ENCODE measurements at regions not wholly inside any gene's neighbourhood (a gene's known extent, or its start where the extent isn't known, plus 50 kb on each side); places are given as distances from the start of the nearest gene placed in this dataset.

DNA sequence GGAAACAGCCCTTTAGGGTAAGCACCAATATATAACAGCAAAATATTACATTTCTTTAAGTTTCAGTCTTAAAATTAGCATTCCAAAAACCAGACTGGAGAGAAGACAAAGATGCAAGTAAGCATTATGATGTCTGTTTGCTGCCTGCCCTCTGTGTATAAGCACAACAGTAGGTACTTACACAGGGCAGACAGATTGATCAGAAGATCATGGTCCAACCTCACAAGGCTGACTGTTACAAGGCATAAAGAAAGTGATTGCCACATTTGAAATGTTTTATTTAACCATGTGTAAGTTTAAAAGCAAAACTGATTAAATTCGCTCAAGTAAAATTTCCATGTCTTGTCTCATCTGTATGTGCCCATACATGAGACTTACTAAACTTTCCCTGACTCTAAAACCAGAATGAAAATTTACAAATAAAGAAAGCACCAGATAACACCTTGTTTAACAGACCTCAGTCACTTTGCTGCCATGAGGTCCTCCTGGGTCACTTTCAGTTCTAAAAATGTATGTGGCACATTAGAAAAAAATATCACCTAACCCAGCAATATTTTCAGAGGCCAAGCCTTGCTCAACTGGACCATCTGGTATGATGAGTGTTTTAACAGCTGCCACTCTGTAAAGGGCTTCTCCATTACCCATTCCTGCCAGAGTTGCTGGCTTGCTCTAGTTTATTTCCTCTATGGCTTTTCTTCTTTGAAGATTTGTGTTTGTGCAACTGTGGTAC is 297.0 kb downstream of the RBM26 start:
- WGBS (ENCODE audit: insufficient coverage): no CpG with 5 or more reads among the region's 1 CpG
- Mint-ChIP-seq H3K27me3 (no peaks in the 10 kb centered on the region), H3K9me3 (ENCODE audit: insufficient read depth) (no peaks in the 10 kb centered on the region), H3K4me1 (no peaks in the 10 kb centered on the region), H3K4me3 (no peak overlapping the region), H3K27ac (no peak overlapping the region)
- ChIA-PET CTCF (no interaction called here), POLR2A (no interaction called here)
- DNase-seq: no peak
- no peaks in the 10 kb centered on the region for H3K79me2 ChIP-seq (ENCODE audit: control insufficient read depth, insufficient read depth, low read length)
- no peak overlapping the region for H3K4me2 ChIP-seq (replicated peaks; ENCODE audit: low read depth, low read length, poor library complexity, severe bottlenecking)
- H3K9ac ChIP-seq (ENCODE audit: low read length): no peak overlapping the region
- no peak overlapping the region for H2AFZ ChIP-seq (ENCODE audit: insufficient read depth, low read depth, low read length, poor library complexity, severe bottlenecking)
- no peaks in the 10 kb centered on the region for H3K9me3 ChIP-seq (ENCODE audit: control extremely low read depth in 1 of 3, control insufficient read depth in 2 of 3, insufficient read depth in 1 of 3, low read length in 2 of 3)
- no peaks in the 10 kb centered on the region for H3K27me3 ChIP-seq (replicated peaks in 1 of 4; ENCODE audit: control extremely low read depth in 1 of 4, control insufficient read depth in 3 of 4, insufficient read depth in 4 of 4, low read length in 3 of 4)
- TF ChIP-seq EZH2 (IDR thresholded peaks at IDR 0.05; ENCODE audit: borderline replicate concordance, insufficient read depth, low read depth, low read length, poor library complexity, severe bottlenecking): no peak
- TF ChIP-seq, protein P1, sequence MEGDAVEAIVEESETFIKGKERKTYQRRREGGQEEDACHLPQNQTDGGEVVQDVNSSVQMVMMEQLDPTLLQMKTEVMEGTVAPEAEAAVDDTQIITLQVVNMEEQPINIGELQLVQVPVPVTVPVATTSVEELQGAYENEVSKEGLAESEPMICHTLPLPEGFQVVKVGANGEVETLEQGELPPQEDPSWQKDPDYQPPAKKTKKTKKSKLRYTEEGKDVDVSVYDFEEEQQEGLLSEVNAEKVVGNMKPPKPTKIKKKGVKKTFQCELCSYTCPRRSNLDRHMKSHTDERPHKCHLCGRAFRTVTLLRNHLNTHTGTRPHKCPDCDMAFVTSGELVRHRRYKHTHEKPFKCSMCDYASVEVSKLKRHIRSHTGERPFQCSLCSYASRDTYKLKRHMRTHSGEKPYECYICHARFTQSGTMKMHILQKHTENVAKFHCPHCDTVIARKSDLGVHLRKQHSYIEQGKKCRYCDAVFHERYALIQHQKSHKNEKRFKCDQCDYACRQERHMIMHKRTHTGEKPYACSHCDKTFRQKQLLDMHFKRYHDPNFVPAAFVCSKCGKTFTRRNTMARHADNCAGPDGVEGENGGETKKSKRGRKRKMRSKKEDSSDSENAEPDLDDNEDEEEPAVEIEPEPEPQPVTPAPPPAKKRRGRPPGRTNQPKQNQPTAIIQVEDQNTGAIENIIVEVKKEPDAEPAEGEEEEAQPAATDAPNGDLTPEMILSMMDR (IDR thresholded peaks at IDR 0.05): no peak
- H4K20me1 ChIP-seq (ENCODE audit: control insufficient read depth, insufficient read depth, low read length, poor library complexity, severe bottlenecking): no peaks in the 10 kb centered on the region
- intact Hi-C loops (cut with micrococcal nuclease): no loop called here
- H3K27ac ChIP-seq (ENCODE audit: low read length in 2 of 2): no peak overlapping the region
- no peaks in the 10 kb centered on the region for H3K4me1 ChIP-seq (ENCODE audit: control insufficient read depth in 2 of 2, insufficient read depth in 2 of 2, low read length in 2 of 2)
- no peaks in the 10 kb centered on the region for H3K36me3 ChIP-seq (replicated peaks in 1 of 2; ENCODE audit: control extremely low read depth in 1 of 2, control insufficient read depth in 1 of 2, extremely low read depth in 1 of 2, insufficient read depth in 2 of 2, low read length in 1 of 2)
- H3K4me3 ChIP-seq (ENCODE audit: control extremely low read depth in 1 of 5, extremely low read depth in 1 of 5, insufficient read depth in 1 of 5, low read depth in 2 of 5, low read length in 4 of 5): no peak overlapping the region
- ATAC-seq (ENCODE audit: low read depth): no peak

DNA sequence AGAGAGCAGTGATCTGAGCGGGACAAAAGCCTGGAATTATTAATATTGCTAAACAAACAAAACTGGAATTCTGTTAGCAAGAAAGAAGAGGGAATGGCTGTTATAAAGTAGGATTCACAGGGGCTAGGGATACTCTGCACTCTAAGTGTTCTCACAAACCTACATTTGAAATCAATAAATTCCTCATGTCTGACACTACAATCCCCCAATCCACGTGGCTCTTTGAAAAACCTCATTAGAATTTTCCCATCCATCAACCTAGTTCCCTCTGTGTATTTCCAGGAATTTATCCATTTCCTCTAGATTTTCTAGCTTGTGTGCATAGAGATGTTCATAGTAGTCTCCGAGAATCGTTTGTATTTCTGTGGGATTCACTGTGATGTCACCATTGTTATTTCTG is 307.5 kb downstream of the RBM26 start:
- no peaks in the 10 kb centered on the region for H3K36me3 ChIP-seq (replicated peaks in 1 of 2; ENCODE audit: control extremely low read depth in 1 of 2, control insufficient read depth in 1 of 2, extremely low read depth in 1 of 2, insufficient read depth in 2 of 2, low read length in 1 of 2)
- TF ChIP-seq EZH2 (IDR thresholded peaks at IDR 0.05; ENCODE audit: borderline replicate concordance, insufficient read depth, low read depth, low read length, poor library complexity, severe bottlenecking): no peak
- TF ChIP-seq, protein P1 (IDR thresholded peaks at IDR 0.05): no peak
- Mint-ChIP-seq H3K27me3 (peaks cover 9% of the 10 kb centered on the region), H3K27ac (no peak overlapping the region), H3K4me1 (no peaks in the 10 kb centered on the region), H3K4me3 (no peak overlapping the region), H3K9me3 (ENCODE audit: insufficient read depth) (no peaks in the 10 kb centered on the region)
- ATAC-seq (ENCODE audit: low read depth) (no peak), DNase-seq (no peak)
- intact Hi-C loops (cut with micrococcal nuclease): no loop called here
- ChIA-PET POLR2A (no interaction called here), CTCF (no interaction called here)
- H3K27me3 ChIP-seq (replicated peaks in 1 of 4; ENCODE audit: control extremely low read depth in 1 of 4, control insufficient read depth in 3 of 4, insufficient read depth in 4 of 4, low read length in 3 of 4): peaks cover 0 to 3% (median 0%) of the 10 kb centered on the region in 4 experiments
- H3K9ac ChIP-seq (ENCODE audit: low read length): no peak overlapping the region
- H3K79me2 ChIP-seq (ENCODE audit: control insufficient read depth, insufficient read depth, low read length): no peaks in the 10 kb centered on the region
- H3K4me1 ChIP-seq (ENCODE audit: control insufficient read depth in 2 of 2, insufficient read depth in 2 of 2, low read length in 2 of 2): no peaks in the 10 kb centered on the region
- no peaks in the 10 kb centered on the region for H4K20me1 ChIP-seq (ENCODE audit: control insufficient read depth, insufficient read depth, low read length, poor library complexity, severe bottlenecking)
- 0% methylated on average over 1 of the region's 4 CpGs for WGBS (ENCODE audit: insufficient coverage)
- no peak overlapping the region for H3K27ac ChIP-seq (ENCODE audit: low read length in 2 of 2)
- no peak overlapping the region for H3K4me3 ChIP-seq (ENCODE audit: control extremely low read depth in 1 of 5, extremely low read depth in 1 of 5, insufficient read depth in 1 of 5, low read depth in 2 of 5, low read length in 4 of 5)
- no peaks in the 10 kb centered on the region for H3K9me3 ChIP-seq (ENCODE audit: control extremely low read depth in 1 of 3, control insufficient read depth in 2 of 3, insufficient read depth in 1 of 3, low read length in 2 of 3)
- no peak overlapping the region for H2AFZ ChIP-seq (ENCODE audit: insufficient read depth, low read depth, low read length, poor library complexity, severe bottlenecking)
- no peak overlapping the region for H3K4me2 ChIP-seq (replicated peaks; ENCODE audit: low read depth, low read length, poor library complexity, severe bottlenecking)
